A549 (cell line): ENCODE measurements at regions not wholly inside any gene's neighbourhood (a gene's known extent, or its start where the extent isn't known, plus 50 kb on each side); places are given as distances from the start of the nearest gene placed in this dataset.

ENCODE experiments used
- ATAC-seq, 2 experiments: fragments of 200-7000 bp in 1 of 2; fragments of >200 bp in 1 of 2; cut with Nextera tagmentation in 1 of 2; cut with Tn5 transposase in 1 of 2; 3 replicates each; pipeline versions ENCODE4 v1.8.0 to v1.9.1; 2018 to 2020; ENCODE audit warnings: mild to moderate bottlenecking in 1 of 2, moderate library complexity in 1 of 2
- CTCF ChIA-PET: fragments of 300-600 bp; sonication (Branson Sonifier 250); formaldehyde crosslinking; extraction: SDS; loops from one replicate; lab custom pipeline; 2021; ENCODE audit warnings: antibody characterized with exemption, inconsistent platforms; lab: Yijun Ruan, JAX
- POLR2A ChIA-PET: fragments of 350-600 bp; formaldehyde crosslinking; extraction: SDS; loops from one replicate; lab custom pipeline; 2021; ENCODE audit warnings: antibody characterized with exemption, inconsistent platforms; lab: Yijun Ruan, JAX
- DNase-seq, 2 experiments: peaks; one replicate each; pipeline versions ENCODE4 v3.0.0 to v3.0.0-alpha.2; 2011 to 2016; ENCODE audit warnings: low read depth in 1 of 2, low spot score in 1 of 2
- FAIRE-seq: peaks from 2 replicates; lab custom pipeline; 2011; peaks lifted over from hg19 to GRCh38; lab: Jason Lieb, UNC
- H3K27ac ChIP-seq, 2 experiments: fragments of >200 bp; sonication (Bioruptor Twin); formaldehyde crosslinking; 3 replicates each; pipeline ENCODE4 v1.5.1; 2016 to 2017
- H3K4me1 ChIP-seq: fragments of >200 bp; sonication (Bioruptor Twin); formaldehyde crosslinking; 3 replicates; pipeline ENCODE4 v1.6.1; 2016
- H3K4me2 ChIP-seq: fragments of >200 bp; sonication (Bioruptor Twin); formaldehyde crosslinking; 3 replicates; pipeline ENCODE4 v1.6.1; 2016
- H3K4me3 ChIP-seq: fragments of >200 bp; sonication (Bioruptor Twin); formaldehyde crosslinking; 3 replicates; pipeline ENCODE4 v1.5.1; 2016
- H3K9me3 ChIP-seq: fragments of >200 bp; sonication (Bioruptor Twin); formaldehyde crosslinking; 3 replicates; pipeline ENCODE4 v1.6.1; 2016
- CBX2 ChIP-seq: fragments of 200-600 bp; sonication (generic); IDR thresholded peaks from 2 replicates; pipeline ENCODE4 v1.6.1; 2016; ENCODE audit warnings: low read depth, mild to moderate bottlenecking, borderline replicate concordance
- CBX8 ChIP-seq: fragments of 200-600 bp; sonication (generic); IDR thresholded peaks from 2 replicates; pipeline ENCODE4 v1.6.1; 2016
- EHMT2 ChIP-seq: fragments of 200-600 bp; sonication (generic); IDR thresholded peaks from 2 replicates; pipeline ENCODE4 v1.6.1; 2016; ENCODE audit warnings: antibody characterized with exemption, low read depth, mild to moderate bottlenecking, moderate library complexity
- FOSL2 ChIP-seq, 2 experiments: fragments of 450-650 bp in 1 of 2; fragments of >200 bp in 1 of 2; sonication (Bioruptor Twin) in 1 of 2; formaldehyde crosslinking; IDR thresholded peaks; 2 replicates each; pipeline versions ENCODE4 v1.5.0 to v1.6.1; 2016 to 2020; ENCODE audit warnings: mild to moderate bottlenecking in 1 of 2, moderate library complexity in 1 of 2
- FOXS1 ChIP-seq: fragments of 250-450 bp; sonication (Bioruptor Pico); IDR thresholded peaks from 2 replicates; pipeline ENCODE4 v1.5.0; 2020; ENCODE audit warnings: mild to moderate bottlenecking, moderate library complexity
- HDAC2 ChIP-seq: fragments of 200-600 bp; sonication (generic); IDR thresholded peaks from 2 replicates; pipeline ENCODE4 v1.6.1; 2016
- HES2 ChIP-seq: fragments of >200 bp; sonication (Bioruptor Twin); formaldehyde crosslinking; IDR thresholded peaks from 2 replicates; pipeline ENCODE4 v1.6.1; 2016
- HOXA7 ChIP-seq: fragments of 250-450 bp; sonication (Bioruptor Pico); IDR thresholded peaks from 2 replicates; pipeline ENCODE4 v1.5.0; 2020; ENCODE audit warnings: mild to moderate bottlenecking, moderate library complexity
- HOXB13 ChIP-seq: fragments of 250-450 bp; sonication (Bioruptor Pico); IDR thresholded peaks from 2 replicates; pipeline ENCODE4 v1.5.0; 2020; ENCODE audit warnings: low read depth, mild to moderate bottlenecking, moderate library complexity
- HOXB5 ChIP-seq: fragments of 250-450 bp; sonication (Bioruptor Pico); IDR thresholded peaks from 2 replicates; pipeline ENCODE4 v1.5.0; 2020; ENCODE audit warnings: mild to moderate bottlenecking, moderate library complexity
- JUNB ChIP-seq: fragments of >200 bp; sonication (Bioruptor Twin); formaldehyde crosslinking; IDR thresholded peaks from 2 replicates; pipeline ENCODE4 v1.6.1; 2016
- KDM1A ChIP-seq: fragments of 200-600 bp; sonication (generic); IDR thresholded peaks from 2 replicates; pipeline ENCODE4 v1.6.1; 2016; ENCODE audit warnings: low read depth, mild to moderate bottlenecking
- KDM5A ChIP-seq: fragments of 200-600 bp; sonication (generic); IDR thresholded peaks from 2 replicates; pipeline ENCODE4 v1.6.1; 2016; ENCODE audit warnings: antibody characterized with exemption, mild to moderate bottlenecking
- MAFK ChIP-seq: fragments of 450-650 bp; IDR thresholded peaks from 2 replicates; pipeline ENCODE4 v1.6.1; 2014; ENCODE audit not compliant: partially characterized antibody
- MAZ ChIP-seq: fragments of 150-350 bp; IDR thresholded peaks from 2 replicates; pipeline ENCODE4 v1.6.1; 2014; ENCODE audit warnings: antibody characterized with exemption, low read depth, low read length, borderline replicate concordance
- POLR2A ChIP-seq: IDR thresholded peaks from 2 replicates; pipeline ENCODE4 v1.6.1; 2012; ENCODE audit warnings: mild to moderate bottlenecking, low read length
- POLR2AphosphoS2 ChIP-seq: conservative IDR thresholded peaks from 2 replicates; pipeline ENCODE4 v1.6.1; 2012; ENCODE audit warnings: low read length, improper control_type of control experiment, inconsistent platforms
- RFX5 ChIP-seq: fragments of 450-650 bp; IDR thresholded peaks from 2 replicates; pipeline ENCODE4 v1.7.1; 2014; ENCODE audit warnings: antibody characterized with exemption, mild to moderate bottlenecking, moderate library complexity
- TFCP2L1 ChIP-seq: fragments of 250-450 bp; sonication (Bioruptor Pico); IDR thresholded peaks from 2 replicates; pipeline ENCODE4 v1.5.0; 2021; ENCODE audit warnings: mild to moderate bottlenecking
- TP53 ChIP-seq: fragments of 250-450 bp; sonication (Bioruptor Pico); IDR thresholded peaks from 2 replicates; pipeline ENCODE4 v1.5.0; 2021; ENCODE audit warnings: mild to moderate bottlenecking, moderate library complexity
- ZC3H11A ChIP-seq: fragments of 450-650 bp; IDR thresholded peaks from 2 replicates; pipeline ENCODE4 v1.6.1; 2014; ENCODE audit warnings: antibody characterized with exemption, mild to moderate bottlenecking
- ZNF302 ChIP-seq: fragments of 250-450 bp; sonication (Bioruptor Pico); IDR thresholded peaks from 2 replicates; pipeline ENCODE4 v1.9.0; 2021; ENCODE audit warnings: inconsistent platforms, mild to moderate bottlenecking, moderate library complexity
- ZSCAN20 ChIP-seq: fragments of 250-450 bp; sonication (Bioruptor Pico); IDR thresholded peaks from 2 replicates; pipeline ENCODE4 v1.8.0; 2022; ENCODE audit warnings: mild to moderate bottlenecking, moderate library complexity
- WGBS: methylation state at CpG from one replicate; pipeline ENCODE4 v1.1.6; 2017; ENCODE audit errors: missing lambda C conversion rate; 5-methylcytosine and 5-hydroxymethylcytosine counted together
- TF ChIP-seq, protein P1 (sequence below): fragments of 150-350 bp; IDR thresholded peaks from 2 replicates; pipeline ENCODE4 v1.6.1; 2014; ENCODE audit warnings: low read depth, mild to moderate bottlenecking, low read length
- TF ChIP-seq, protein P2 (sequence below): fragments of 250-450 bp; sonication (Bioruptor Pico); IDR thresholded peaks from 2 replicates; pipeline ENCODE4 v1.5.0; 2020; ENCODE audit warnings: low read depth, mild to moderate bottlenecking, moderate library complexity
- TF ChIP-seq, protein P3 (sequence below): fragments of >200 bp; sonication (Bioruptor Twin); formaldehyde crosslinking; IDR thresholded peaks from 3 replicates; pipeline ENCODE4 v1.6.1; 2016
- TF ChIP-seq, protein P4 (sequence below): fragments of 200-600 bp; sonication (generic); IDR thresholded peaks from 2 replicates; pipeline ENCODE4 v1.6.1; 2016; ENCODE audit warnings: antibody characterized with exemption, mild to moderate bottlenecking, moderate library complexity

DNA sequence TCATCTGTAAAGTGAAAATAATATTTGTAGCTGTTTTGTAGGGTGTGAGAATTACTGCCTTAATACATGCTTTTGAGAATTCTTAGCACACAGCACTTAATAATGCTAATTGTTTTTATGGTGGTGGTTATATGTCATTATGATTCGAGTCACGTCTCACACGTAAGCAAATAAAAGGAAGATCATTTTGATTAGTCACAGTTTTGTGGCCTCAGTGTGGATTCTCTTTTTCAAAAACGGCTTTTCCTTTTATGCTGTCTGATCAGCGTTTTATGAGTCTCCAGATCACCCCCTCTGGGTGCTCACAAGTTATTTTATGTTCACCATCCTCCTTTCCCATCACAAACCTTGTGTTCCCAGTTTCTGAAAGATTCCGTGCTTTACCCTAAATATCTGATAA lies 255.6 kb upstream of the CNTN4 start (continued):
- no peak for TF ChIP-seq TP53
- TF ChIP-seq ZC3H11A: no peak

DNA sequence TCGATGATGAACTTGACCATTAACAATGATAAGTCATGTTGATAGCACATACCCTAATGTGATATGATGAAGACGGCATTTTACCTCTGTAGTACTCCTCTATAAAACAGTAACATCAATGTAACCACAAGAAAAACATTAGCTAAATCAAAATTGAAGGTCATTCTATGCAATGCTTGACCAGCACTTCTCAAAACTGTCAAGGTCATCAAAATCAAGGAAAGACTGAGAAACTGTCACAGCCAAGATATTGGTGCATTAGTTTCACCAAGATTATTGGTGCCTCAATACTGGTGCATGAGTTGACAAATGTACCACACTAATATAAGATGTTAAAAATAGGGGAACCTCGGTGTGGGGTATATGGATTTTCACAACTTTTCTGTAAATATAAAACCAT lies 251.1 kb upstream of the CNTN4 start:
- no peak for ATAC-seq
- POLR2A ChIA-PET: no interaction called here
- CTCF ChIA-PET: no interaction called here

GRCh38 chr3:1848935-1849334 lies 249.7 kb upstream of the CNTN4 start:
- ChIA-PET POLR2A (no interaction called here), CTCF (no interaction called here)
- no peak overlapping the region for H3K4me2 ChIP-seq
- H3K4me1 ChIP-seq: no peaks in the 10 kb centered on the region
- 2% methylated on average over 2 of the region's 2 CpGs for WGBS
- H3K4me3 ChIP-seq: no peak overlapping the region
- no peak for FAIRE-seq
- no peaks in the 10 kb centered on the region; the same call in 2 of the 3 replicates for H3K9me3 ChIP-seq
- no peak for DNase-seq
- TF ChIP-seq JUNB (no peak), POLR2AphosphoS2 (no peak), HDAC2 (no peak), HES2 (no peak), EHMT2 (no peak), ZSCAN20 (no peak), MAZ (no peak), CBX2 (no peak), FOXS1 (no peak), HOXB5 (CRISPR knock-in tag) (no peak), TP53 (no peak), KDM5A (no peak), KDM1A (no peak), POLR2A (no peak), CBX8 (no peak), HOXA7 (CRISPR knock-in tag) (no peak)
- TF ChIP-seq, protein P1, sequence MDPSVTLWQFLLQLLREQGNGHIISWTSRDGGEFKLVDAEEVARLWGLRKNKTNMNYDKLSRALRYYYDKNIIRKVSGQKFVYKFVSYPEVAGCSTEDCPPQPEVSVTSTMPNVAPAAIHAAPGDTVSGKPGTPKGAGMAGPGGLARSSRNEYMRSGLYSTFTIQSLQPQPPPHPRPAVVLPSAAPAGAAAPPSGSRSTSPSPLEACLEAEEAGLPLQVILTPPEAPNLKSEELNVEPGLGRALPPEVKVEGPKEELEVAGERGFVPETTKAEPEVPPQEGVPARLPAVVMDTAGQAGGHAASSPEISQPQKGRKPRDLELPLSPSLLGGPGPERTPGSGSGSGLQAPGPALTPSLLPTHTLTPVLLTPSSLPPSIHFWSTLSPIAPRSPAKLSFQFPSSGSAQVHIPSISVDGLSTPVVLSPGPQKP: no peak
- TF ChIP-seq, protein P2, sequence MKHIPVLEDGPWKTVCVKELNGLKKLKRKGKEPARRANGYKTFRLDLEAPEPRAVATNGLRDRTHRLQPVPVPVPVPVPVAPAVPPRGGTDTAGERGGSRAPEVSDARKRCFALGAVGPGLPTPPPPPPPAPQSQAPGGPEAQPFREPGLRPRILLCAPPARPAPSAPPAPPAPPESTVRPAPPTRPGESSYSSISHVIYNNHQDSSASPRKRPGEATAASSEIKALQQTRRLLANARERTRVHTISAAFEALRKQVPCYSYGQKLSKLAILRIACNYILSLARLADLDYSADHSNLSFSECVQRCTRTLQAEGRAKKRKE (CRISPR knock-in tag): no peak
- TF ChIP-seq, protein P3, sequence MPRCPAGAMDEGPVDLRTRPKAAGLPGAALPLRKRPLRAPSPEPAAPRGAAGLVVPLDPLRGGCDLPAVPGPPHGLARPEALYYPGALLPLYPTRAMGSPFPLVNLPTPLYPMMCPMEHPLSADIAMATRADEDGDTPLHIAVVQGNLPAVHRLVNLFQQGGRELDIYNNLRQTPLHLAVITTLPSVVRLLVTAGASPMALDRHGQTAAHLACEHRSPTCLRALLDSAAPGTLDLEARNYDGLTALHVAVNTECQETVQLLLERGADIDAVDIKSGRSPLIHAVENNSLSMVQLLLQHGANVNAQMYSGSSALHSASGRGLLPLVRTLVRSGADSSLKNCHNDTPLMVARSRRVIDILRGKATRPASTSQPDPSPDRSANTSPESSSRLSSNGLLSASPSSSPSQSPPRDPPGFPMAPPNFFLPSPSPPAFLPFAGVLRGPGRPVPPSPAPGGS: no peak
- H3K27ac ChIP-seq: no peak overlapping the region
- no peak for ATAC-seq

More for the DNA sequence above, 251.1 kb upstream of the CNTN4 start:
- Histone ChIP-seq H3K27ac (no peak overlapping the region), H3K4me1 (no peaks in the 10 kb centered on the region), H3K4me3 (no peak overlapping the region), H3K9me3 (no peaks in the 10 kb centered on the region; the same call in 2 of the 3 replicates), H3K4me2 (no peak overlapping the region)
- DNase-seq (no peak), FAIRE-seq (no peak)
- TF ChIP-seq, protein P4, sequence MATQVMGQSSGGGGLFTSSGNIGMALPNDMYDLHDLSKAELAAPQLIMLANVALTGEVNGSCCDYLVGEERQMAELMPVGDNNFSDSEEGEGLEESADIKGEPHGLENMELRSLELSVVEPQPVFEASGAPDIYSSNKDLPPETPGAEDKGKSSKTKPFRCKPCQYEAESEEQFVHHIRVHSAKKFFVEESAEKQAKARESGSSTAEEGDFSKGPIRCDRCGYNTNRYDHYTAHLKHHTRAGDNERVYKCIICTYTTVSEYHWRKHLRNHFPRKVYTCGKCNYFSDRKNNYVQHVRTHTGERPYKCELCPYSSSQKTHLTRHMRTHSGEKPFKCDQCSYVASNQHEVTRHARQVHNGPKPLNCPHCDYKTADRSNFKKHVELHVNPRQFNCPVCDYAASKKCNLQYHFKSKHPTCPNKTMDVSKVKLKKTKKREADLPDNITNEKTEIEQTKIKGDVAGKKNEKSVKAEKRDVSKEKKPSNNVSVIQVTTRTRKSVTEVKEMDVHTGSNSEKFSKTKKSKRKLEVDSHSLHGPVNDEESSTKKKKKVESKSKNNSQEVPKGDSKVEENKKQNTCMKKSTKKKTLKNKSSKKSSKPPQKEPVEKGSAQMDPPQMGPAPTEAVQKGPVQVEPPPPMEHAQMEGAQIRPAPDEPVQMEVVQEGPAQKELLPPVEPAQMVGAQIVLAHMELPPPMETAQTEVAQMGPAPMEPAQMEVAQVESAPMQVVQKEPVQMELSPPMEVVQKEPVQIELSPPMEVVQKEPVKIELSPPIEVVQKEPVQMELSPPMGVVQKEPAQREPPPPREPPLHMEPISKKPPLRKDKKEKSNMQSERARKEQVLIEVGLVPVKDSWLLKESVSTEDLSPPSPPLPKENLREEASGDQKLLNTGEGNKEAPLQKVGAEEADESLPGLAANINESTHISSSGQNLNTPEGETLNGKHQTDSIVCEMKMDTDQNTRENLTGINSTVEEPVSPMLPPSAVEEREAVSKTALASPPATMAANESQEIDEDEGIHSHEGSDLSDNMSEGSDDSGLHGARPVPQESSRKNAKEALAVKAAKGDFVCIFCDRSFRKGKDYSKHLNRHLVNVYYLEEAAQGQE: no peak
- TF ChIP-seq TFCP2L1 (no peak), HOXB5 (CRISPR knock-in tag) (no peak), MAFK (peak; percentile 70), ZNF302 (CRISPR knock-in tag) (no peak), RFX5 (no peak), HOXB13 (CRISPR knock-in tag) (no peak), FOSL2 (IDR thresholded peaks at IDR 0.05) (no peak), FOSL2 (CRISPR knock-in tag; IDR thresholded peaks at IDR 0.05) (no peak), EHMT2 (no peak)
- WGBS: 0% methylated on average over 3 of the region's 3 CpGs
